HG02623 (cell line): ENCODE measurements at regions not wholly inside any gene's neighbourhood (a gene's known extent, or its start where the extent isn't known, plus 50 kb on each side); places are given as distances from the start of the nearest gene placed in this dataset.
"Not testable (repeated sequence)": the region's sequence is repeated elsewhere in the genome, so short reads cannot be mapped to it uniquely, and the experiment has no call there.

Source experiments
- ATAC-seq: cut with Tn5 transposase; IDR thresholded peaks from one replicate; pipeline ENCODE4 v1.9.1; 2021; ENCODE audit warnings: moderate library complexity; ENCODE audit not compliant: unreplicated experiment

DNA sequence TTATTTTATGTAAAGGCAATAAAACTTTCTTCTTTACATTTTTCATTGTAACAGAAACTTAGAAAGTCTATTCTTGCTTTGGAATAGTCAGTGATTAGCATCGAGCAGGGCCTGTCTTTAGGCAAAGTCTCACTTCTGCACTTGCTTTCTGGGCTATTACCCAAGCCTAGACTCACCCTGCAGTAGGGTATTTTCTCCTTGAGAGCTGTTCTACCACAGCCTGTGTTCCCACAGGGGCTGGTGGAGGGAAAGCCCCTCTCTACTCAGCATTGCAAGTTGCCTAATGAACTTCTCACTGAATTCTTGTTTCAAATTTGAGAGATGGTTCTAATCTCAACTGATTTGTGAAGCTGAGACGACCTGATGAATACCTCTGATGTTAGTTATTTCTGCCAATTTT is 111.7 kb upstream of the KLHL14 start:
- peak; percentile 89 for ATAC-seq

- no peak for ATAC-seq
Measured at GRCh38 chr18:32881009-32881408, 108.2 kb upstream of the KLHL14 start.

DNA sequence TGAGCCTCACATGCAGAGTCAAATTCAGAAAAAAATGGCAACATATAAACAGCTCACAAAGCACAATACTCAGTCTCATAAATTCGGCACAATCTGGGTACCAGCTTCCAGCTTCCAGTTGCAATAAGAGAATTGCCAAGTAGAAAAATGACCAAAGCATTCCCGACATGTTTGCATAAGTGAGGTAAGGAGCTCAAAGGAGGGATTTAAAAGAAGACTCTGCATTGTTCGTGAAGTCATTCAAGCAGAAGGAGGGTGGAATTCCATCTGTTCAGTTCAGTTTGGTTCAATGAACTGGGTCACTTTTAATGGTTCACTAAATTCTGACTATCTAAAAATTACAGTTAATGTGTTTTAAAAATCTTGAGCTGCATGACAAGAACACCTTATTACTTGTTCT is 106.7 kb upstream of the KLHL14 start:
- ATAC-seq, result no peak

DNA sequence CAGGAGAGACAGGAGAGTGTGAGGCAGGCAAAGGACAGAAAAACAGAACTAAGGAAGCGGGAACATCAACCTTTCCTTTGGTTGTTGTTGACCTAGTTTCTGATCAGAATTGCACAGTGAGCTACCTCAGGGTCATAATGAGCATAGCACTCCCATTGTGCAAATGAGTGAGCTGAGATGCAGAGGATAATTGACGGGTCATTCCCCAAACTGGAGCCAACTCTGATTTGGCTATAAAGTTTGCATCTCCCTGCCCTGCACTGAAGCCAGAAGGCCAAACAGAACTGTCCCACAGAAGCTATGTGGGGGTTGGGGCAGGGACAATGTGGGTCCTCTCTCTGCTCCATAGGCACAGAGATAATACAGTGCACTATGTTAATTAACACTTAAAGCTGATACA is 105.6 kb upstream of the KLHL14 start:
- no peak for ATAC-seq

GRCh38 chr18:32877371-32877770 is 104.5 kb upstream of the KLHL14 start:
- no peak for ATAC-seq

GRCh38 chr18:32875625-32876024 is 102.8 kb upstream of the KLHL14 start:
- no peak for ATAC-seq

- no peak for ATAC-seq
Measured at GRCh38 chr18:32871786-32872185, 99.0 kb upstream of the KLHL14 start.

GRCh38 chr18:32870611-32871010 is 97.8 kb upstream of the KLHL14 start:
- no peak for ATAC-seq

DNA sequence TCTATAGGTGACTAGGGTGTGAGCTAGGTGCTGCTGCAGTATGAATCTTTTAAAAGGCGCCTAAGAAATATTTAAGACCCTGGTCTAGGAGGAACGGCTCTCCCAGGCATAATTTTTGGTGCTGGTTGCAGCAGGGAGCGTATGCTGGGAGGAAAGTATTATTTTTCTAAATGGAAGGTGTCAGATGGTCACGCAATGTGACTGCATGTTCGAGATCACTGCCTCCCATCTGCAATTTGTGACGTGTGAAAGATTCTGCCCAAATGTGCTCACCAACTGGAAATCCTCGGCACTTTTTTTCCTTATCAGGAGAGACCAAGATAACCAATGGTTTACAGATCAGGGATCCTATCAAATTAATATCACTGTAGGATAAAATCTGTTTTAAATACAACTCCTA is 95.6 kb upstream of the KLHL14 start:
- ATAC-seq, result no peak

DNA sequence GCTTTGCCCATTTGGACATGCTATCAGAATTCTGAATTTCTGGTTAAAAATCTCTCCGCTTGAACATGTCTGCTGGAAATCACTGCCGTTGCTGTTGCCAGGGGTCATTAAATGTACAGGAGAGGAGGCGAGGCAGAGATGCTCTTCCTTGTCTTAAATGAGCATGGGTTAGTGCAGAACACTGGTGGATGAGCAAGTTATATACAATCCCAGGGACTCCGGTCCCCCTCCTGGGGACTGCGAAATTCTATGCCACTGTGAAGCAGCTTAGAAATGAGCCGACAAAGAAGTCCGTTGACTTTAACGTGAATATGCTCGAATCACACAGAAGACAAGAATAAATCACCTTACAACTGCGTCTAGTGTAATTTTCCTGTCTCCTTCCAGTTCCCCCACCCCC is 95.1 kb upstream of the KLHL14 start:
- ATAC-seq, result no peak

DNA sequence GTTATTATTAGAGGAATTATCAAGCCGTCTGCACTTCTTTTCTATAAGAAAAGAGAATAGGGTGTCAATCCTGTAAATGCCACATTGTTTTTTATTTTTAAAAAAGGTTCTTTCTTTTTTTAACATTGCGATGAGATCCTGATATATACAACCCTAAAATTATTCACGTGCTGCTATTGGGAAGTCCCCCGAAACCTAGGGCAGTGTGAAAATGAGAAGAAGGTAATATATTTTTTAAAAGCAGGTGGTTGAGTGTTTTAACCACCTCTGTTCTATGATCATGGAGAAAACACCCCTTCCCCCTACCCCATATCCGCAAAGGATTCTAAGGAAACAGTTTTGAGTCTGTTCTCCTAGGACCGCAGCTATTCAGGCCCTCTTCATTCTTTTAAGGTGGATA is 94.5 kb upstream of the KLHL14 start:
- ATAC-seq, result no peak

GRCh38 chr18:32862031-32862430 is 89.2 kb upstream of the KLHL14 start:
- ATAC-seq, result not testable (repeated sequence)

GRCh38 chr18:32851936-32852335 is 79.1 kb upstream of the KLHL14 start:
- no peak for ATAC-seq

DNA sequence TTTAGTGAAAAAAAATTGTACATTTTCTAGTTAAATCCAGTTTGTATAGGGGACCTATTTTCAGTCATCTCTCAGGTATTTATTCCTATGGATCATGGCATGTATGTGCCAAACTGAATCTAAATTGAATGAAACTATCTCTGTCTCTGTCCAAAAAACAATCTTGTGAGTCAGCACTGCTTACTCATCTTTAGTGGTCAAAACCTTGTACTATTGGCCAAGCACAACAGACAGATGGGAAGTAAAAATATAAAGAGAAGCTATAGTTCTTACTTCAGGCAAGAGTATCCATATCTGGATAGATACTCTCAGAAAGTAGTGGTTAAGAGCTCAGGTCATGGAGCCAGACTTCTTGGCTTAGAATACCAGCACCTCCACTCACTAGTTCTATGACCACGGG is 76.0 kb upstream of the KLHL14 start:
- no peak for ATAC-seq

DNA sequence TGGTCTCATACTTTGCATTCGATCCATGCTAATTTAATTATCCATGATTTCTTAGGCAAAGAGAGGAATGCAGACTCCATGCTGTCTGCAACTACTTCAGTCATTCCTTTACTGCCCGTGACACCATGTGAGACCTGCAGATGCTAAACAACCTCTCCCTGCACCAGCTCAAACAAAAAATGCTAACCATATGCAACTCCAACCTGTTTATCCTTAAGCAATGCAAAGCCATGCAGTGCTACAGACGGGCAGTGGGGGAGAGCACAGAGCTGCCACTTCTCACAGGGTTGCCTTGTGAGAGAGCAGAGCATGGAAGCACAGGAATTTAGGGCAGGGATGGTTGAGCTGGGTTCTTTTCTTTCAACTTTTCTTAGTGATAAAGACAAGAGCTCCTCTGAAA is 74.9 kb upstream of the KLHL14 start:
- ATAC-seq, result no peak

- ATAC-seq, result no peak
Measured at GRCh38 chr18:32846896-32847295, 74.1 kb upstream of the KLHL14 start.

GRCh38 chr18:32840962-32841361 is 68.1 kb upstream of the KLHL14 start:
- ATAC-seq, result no peak

DNA sequence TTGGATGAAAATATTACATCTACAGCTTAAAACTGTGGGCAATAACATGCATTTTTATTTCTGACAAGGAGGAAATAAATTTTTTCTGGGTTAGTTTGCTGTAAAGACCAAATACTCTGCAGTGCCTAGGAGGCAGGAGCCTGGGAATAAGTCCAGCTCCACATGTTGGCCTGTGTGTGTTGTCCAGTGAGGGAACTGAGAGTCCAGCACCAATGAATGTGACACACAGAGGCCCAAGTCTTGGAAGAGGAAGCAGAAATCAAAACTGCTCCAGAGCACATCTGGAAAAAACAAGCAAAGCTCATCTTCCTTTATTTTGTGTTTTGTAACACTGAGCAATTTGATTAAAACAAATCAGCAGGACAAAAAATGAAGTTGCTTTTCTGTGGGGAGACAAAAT is 63.1 kb upstream of the KLHL14 start:
- ATAC-seq, result no peak

DNA sequence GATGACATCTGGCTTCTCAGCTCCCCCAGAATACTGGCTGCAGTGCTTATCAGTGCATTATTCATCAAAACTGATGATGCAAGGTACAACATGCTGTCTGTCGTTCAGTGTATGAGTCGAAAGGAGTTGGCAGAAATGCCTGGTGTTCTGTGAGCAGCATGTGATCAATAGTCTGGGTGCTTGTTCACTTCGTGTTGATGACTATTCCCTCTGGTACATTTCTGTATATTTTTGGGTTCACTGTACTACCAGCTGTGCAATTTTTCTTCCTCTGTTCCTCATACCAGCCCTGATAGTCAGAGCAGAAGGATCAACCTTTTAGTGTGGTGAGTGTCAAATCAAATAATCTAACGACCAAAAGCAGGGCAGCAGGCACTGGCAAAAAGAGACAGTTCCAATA is 59.0 kb upstream of the KLHL14 start:
- ATAC-seq, result no peak

GRCh38 chr18:32823226-32823625 is 50.4 kb upstream of the KLHL14 start:
- no peak for ATAC-seq
